ENCODE measurements at regions not wholly inside any gene's neighbourhood (a gene's known extent, or its start where the extent isn't known, plus 50 kb on each side); places are given as distances from the start of the nearest gene placed in this dataset.

- no peak for DNase-seq
These were observed 101.1 kb downstream of the B3GNT2 start for GRCh38 chr2:62296832-62297623.

- no peak for DNase-seq
These were observed 100.3 kb downstream of the B3GNT2 start for GRCh38 chr2:62296034-62296831.

GRCh38 chr2:62293490-62294271, 97.8 kb downstream of the B3GNT2 start:
- DNase-seq: no peak

- no peak for DNase-seq
These were observed 97.2 kb downstream of the B3GNT2 start for GRCh38 chr2:62293151-62293489.

GRCh38 chr2:62292190-62292589, 96.3 kb downstream of the B3GNT2 start:
- no peak for DNase-seq

GRCh38 chr2:62291517-62292137, 95.7 kb downstream of the B3GNT2 start:
- DNase-seq: no peak

GRCh38 chr2:62291052-62291451, 95.1 kb downstream of the B3GNT2 start:
- DNase-seq: no peak

GRCh38 chr2:62287899-62288880, 92.3 kb downstream of the B3GNT2 start:
- peak; percentile 35 for DNase-seq

GRCh38 chr2:62287282-62287681, 91.4 kb downstream of the B3GNT2 start:
- no peak for DNase-seq

GRCh38 chr2:62286089-62286785, 90.3 kb downstream of the B3GNT2 start:
- DNase-seq: no peak

GRCh38 chr2:62284980-62285379, 89.1 kb downstream of the B3GNT2 start:
- DNase-seq: no peak

- no peak for DNase-seq
These were observed 88.6 kb downstream of the B3GNT2 start for GRCh38 chr2:62284471-62284870.

- DNase-seq: no peak
These were observed 87.2 kb downstream of the B3GNT2 start for GRCh38 chr2:62283147-62283546.

GRCh38 chr2:62281663-62282062, 85.7 kb downstream of the B3GNT2 start:
- no peak for DNase-seq

- DNase-seq: no peak
These were observed 81.8 kb downstream of the B3GNT2 start for GRCh38 chr2:62277688-62278087.

Data from stimulated activated CD4-positive, alpha-beta T cell treated with anti-CD3 and anti-CD28 coated beads, Interleukin-4, amount 100 ng/mL, for 24 hours (primary cell).